ENCODE measurements at regions not wholly inside any gene's neighbourhood (a gene's known extent, or its start where the extent isn't known, plus 50 kb on each side); places are given as distances from the start of the nearest gene placed in this dataset.

DNA sequence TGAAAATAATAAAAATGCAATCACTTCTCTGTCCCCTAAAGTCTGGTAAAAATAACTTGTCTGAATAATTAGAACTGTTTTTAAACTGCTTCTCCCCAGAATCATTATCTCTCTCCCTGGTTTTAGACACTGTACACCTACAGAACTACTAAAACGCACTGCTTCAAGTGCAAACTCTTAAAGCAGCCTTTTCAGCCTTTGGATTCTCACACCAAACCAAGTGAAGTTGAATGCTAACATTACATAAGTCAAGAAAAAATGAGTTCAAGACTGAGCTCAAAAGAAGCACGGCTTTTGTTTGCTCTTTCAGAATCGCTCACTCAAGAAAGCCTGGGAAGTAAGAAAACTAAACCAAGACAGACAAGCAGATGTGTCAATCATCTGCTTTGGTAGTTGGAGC is 188.8 kb downstream of the LSM5 start:
- TF ChIP-seq ZBTB7A (IDR thresholded peaks at IDR 0.05; ENCODE audit: low read depth) (no peak), FOXM1 (IDR thresholded peaks at IDR 0.05; ENCODE audit: borderline replicate concordance, low read depth) (no peak), TCF12 (IDR thresholded peaks at IDR 0.05; ENCODE audit: low read depth) (no peak), TAF1 (IDR thresholded peaks at IDR 0.05; ENCODE audit: low read depth) (no peak)

Measured in Ishikawa (cell line).